PC-3 (cell line): ENCODE measurements at regions not wholly inside any gene's neighbourhood (a gene's known extent, or its start where the extent isn't known, plus 50 kb on each side); places are given as distances from the start of the nearest gene placed in this dataset.
A peak's percentile ranks its signal among the peaks of the same experiment; 100 is the strongest.

Experiments
- ATAC-seq: fragments of 200-7000 bp; cut with Tn5 transposase; 2 replicates; pipeline ENCODE4 v1.9.1; 2020; ENCODE audit warnings: mild to moderate bottlenecking, moderate library complexity
- BruUV-seq: library from RNA; stranded (reverse); fragments of 400-500 nt; replicated peaks from 2 replicates; lab custom pipeline; 2021; lab: Mats Ljungman, UMichigan
- CTCF ChIA-PET: fragments of 300-600 bp; sonication (Branson Sonifier 250); formaldehyde crosslinking; loops from one replicate; lab custom pipeline; 2022; ENCODE audit warnings: antibody characterized with exemption; lab: Charles Lee
- POLR2A ChIA-PET: fragments of 300-600 bp; sonication (Branson Sonifier 250); formaldehyde crosslinking; loops from one replicate; lab custom pipeline; 2022; ENCODE audit warnings: antibody characterized with exemption; ENCODE audit not compliant: unreplicated experiment; lab: Charles Lee
- DNase-seq: peaks from one replicate; pipeline ENCODE4 v3.0.0-alpha.2; 2015
- H2AFZ ChIP-seq: fragments of 300-600 bp; sonication (generic); 2 replicates; pipeline ENCODE4 v1.6.0; 2016; ENCODE audit warnings: antibody characterized with exemption, low read length
- H3F3A ChIP-seq: fragments of 300-600 bp; sonication (generic); one replicate; pipeline ENCODE4 v1.6.0; 2017; ENCODE audit warnings: antibody characterized with exemption, low read length, control low read depth, mild to moderate bottlenecking; ENCODE audit not compliant: unreplicated experiment
- H3K27ac ChIP-seq: fragments of 300-600 bp; sonication (generic); 2 replicates; pipeline ENCODE4 v1.5.1; 2016; ENCODE audit warnings: mild to moderate bottlenecking, low read length
- H3K27me3 ChIP-seq: fragments of 300-600 bp; sonication (generic); 2 replicates; pipeline ENCODE4 v1.6.1; 2016; ENCODE audit warnings: low read length, mixed read lengths
- H3K36me3 ChIP-seq: fragments of 300-600 bp; sonication (generic); 2 replicates; pipeline ENCODE4 v1.6.1; 2016; ENCODE audit warnings: low read depth, mixed run types, low read length, mixed read lengths
- H3K4me1 ChIP-seq: fragments of 300-600 bp; sonication (generic); 2 replicates; pipeline ENCODE4 v1.5.1; 2016; ENCODE audit warnings: low read length; ENCODE audit not compliant: insufficient read depth
- H3K4me2 ChIP-seq: fragments of 300-600 bp; sonication (generic); 2 replicates; pipeline ENCODE4 v1.6.0; 2016; ENCODE audit warnings: low read length
- H3K4me3 ChIP-seq: fragments of 300-600 bp; sonication (generic); 2 replicates; pipeline ENCODE4 v1.5.1; 2016; ENCODE audit warnings: mild to moderate bottlenecking, low read length, mixed read lengths
- H3K79me2 ChIP-seq: fragments of 300-600 bp; sonication (generic); 2 replicates; pipeline ENCODE4 v1.6.1; 2017; ENCODE audit warnings: low read length, mixed read lengths
- H3K9ac ChIP-seq: fragments of 300-600 bp; sonication (generic); 2 replicates; pipeline ENCODE4 v1.6.0; 2016; ENCODE audit warnings: mild to moderate bottlenecking, low read length
- H3K9me2 ChIP-seq: fragments of 300-600 bp; sonication (generic); replicated peaks from 2 replicates; pipeline ENCODE4 v1.6.1; 2016; ENCODE audit warnings: mixed run types, low read length, mixed read lengths
- H3K9me3 ChIP-seq: fragments of 300-600 bp; sonication (generic); 2 replicates; pipeline ENCODE4 v1.6.1; 2016; ENCODE audit warnings: low read length, mixed read lengths
- H4K20me1 ChIP-seq: fragments of 300-600 bp; sonication (generic); 2 replicates; pipeline ENCODE4 v1.6.1; 2016; ENCODE audit warnings: low read length, mixed read lengths
- EZH2 ChIP-seq: fragments of 300-600 bp; sonication (generic); IDR thresholded peaks from one replicate; pipeline ENCODE4 v1.6.1; 2017; ENCODE audit warnings: antibody characterized with exemption, mild to moderate bottlenecking, low read length; ENCODE audit not compliant: unreplicated experiment
- EZH2phosphoT487 ChIP-seq: fragments of 300-600 bp; sonication (generic); IDR thresholded peaks from 2 replicates; pipeline ENCODE4 v1.6.1; 2018; ENCODE audit warnings: mild to moderate bottlenecking, antibody characterized with exemption, low read length, borderline replicate concordance
- intact Hi-C: fragments of 100-400 bp; cut with micrococcal nuclease; formaldehyde crosslinking; loops from 2 replicates; pipeline ENCODE4 v1.9.0; 2023
- TF ChIP-seq, protein P1 (sequence below): fragments of 300-600 bp; sonication (generic); conservative IDR thresholded peaks from 2 replicates; pipeline ENCODE4 v1.5.1; 2017; ENCODE audit warnings: antibody characterized with exemption, low read depth, mild to moderate bottlenecking, low read length

DNA sequence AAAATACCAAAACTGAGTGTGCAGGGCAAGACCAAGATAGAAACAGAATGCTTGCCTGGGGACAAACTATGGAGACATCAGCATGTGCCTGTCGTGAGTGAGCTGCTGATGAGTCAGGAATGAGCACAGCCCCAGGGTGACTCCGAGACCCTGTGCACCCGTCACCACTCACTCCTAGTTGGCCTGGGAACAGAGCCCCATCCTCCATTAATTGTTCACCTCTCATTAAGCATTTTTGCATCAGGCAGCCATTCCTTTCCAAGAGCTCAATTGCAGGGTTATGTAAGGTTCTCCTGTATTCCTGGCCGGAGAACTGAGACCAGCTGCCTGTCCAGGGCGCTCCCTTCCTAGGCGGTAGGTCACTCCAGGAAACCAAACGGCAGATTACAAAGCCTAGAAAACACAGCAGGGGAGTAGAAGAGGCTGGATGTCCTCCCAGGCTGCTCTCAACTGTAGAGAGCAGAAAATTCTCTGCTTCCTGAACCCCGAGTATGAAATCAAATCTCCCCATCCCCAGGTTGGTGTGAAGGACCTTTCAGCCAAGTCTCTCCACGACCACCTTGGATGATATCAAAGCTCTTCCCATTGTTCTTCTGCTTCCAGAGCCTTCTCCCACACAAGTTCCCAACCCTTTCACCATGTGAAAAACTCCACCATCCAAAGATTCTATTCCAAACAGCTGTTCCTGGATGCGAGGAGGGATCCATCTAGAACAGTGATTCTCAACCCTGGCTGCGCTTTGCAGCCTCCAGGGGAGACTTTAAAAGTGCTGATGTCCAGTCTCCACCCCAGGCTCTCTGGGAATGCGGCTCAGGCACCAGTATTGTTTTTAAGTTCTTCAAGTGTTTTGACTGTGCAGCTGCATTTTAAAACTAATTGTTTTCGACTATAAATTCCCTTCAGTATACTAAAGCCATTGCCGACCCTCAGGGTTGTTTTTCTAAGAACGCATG lies 532.6 kb upstream of the JARID2 start:
- peak overlapping the region; percentile 92 for H3K27ac ChIP-seq
- BruUV-seq, result TSS peak; percentile 49
- H3K4me1 ChIP-seq, result peaks cover 55% of the 10 kb centered on the region
- peak; percentile 81 for DNase-seq
- no peak for TF ChIP-seq EZH2
- no peak for TF ChIP-seq EZH2phosphoT487
- TF ChIP-seq, protein P1, sequence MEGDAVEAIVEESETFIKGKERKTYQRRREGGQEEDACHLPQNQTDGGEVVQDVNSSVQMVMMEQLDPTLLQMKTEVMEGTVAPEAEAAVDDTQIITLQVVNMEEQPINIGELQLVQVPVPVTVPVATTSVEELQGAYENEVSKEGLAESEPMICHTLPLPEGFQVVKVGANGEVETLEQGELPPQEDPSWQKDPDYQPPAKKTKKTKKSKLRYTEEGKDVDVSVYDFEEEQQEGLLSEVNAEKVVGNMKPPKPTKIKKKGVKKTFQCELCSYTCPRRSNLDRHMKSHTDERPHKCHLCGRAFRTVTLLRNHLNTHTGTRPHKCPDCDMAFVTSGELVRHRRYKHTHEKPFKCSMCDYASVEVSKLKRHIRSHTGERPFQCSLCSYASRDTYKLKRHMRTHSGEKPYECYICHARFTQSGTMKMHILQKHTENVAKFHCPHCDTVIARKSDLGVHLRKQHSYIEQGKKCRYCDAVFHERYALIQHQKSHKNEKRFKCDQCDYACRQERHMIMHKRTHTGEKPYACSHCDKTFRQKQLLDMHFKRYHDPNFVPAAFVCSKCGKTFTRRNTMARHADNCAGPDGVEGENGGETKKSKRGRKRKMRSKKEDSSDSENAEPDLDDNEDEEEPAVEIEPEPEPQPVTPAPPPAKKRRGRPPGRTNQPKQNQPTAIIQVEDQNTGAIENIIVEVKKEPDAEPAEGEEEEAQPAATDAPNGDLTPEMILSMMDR, result no peak
- H3K4me3 ChIP-seq, result no peak overlapping the region
- intact Hi-C loops, result no loop called here
- POLR2A ChIA-PET, result interaction anchor here (0.5 kb wide), 1 partner anchor 566 kb away, joined by 5 read pairs; no protein-coding TSS in a partner anchor
- 0 out of 2 replicates have a peak overlapping the region, but pooled peaks have one; percentile 9 for H3K4me2 ChIP-seq
- no peaks in the 10 kb centered on the region for H3K9me3 ChIP-seq
- CTCF ChIA-PET, result interaction anchor here (0.6 kb wide), 2 partner anchors 74 to 140 kb away, joined by 3 read pairs; no protein-coding TSS in a partner anchor
- H2AFZ ChIP-seq, result no peak overlapping the region
- peak overlapping the region; percentile 77 for H3K9ac ChIP-seq
- H3K36me3 ChIP-seq, result no peaks in the 10 kb centered on the region
- H4K20me1 ChIP-seq, result no peaks in the 10 kb centered on the region
- H3K79me2 ChIP-seq, result no peaks in the 10 kb centered on the region
- H3F3A ChIP-seq, result no peaks in the 10 kb centered on the region
- ATAC-seq, result peak; percentile 59
- no peaks in the 10 kb centered on the region for H3K9me2 ChIP-seq
- no peaks in the 10 kb centered on the region for H3K27me3 ChIP-seq

DNA sequence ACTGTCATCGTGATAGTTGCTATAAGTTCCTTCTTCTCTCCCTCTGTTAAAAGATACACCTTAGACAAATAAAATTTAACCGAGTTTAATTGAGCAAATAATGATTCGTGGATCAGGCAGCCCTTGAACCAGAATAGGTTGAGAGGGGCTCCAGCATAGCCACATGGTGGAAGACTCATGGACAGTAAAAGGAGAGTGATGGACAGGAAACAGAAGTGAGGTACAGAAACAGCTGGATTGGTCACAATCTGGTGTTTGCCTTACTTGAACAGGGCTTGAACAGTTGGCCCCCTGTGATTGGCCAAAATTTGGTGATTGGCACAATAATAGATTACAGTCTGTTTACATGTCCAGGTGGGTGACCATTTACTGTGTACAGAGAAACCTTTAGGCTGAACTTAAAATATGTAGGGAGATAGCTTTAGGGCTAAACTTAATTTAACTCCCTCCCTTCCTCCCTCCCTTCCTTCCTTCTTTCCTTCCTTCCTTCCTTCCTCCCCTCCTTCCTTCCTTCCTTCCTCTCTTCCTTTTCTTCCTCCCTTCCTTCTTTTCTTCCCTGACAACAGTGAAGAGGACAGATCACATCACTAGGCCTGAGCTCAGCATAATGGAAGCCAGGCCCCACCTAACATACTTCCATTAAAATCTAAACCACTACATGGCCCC lies 531.8 kb upstream of the JARID2 start:
- Histone ChIP-seq H3K4me3 (no peak overlapping the region), H3K4me2 (no peak overlapping the region), H3K4me1 (peaks cover 54% of the 10 kb centered on the region), H3K9me3 (no peaks in the 10 kb centered on the region), H3K9me2 (no peaks in the 10 kb centered on the region), H3K27me3 (no peaks in the 10 kb centered on the region), H3K36me3 (no peaks in the 10 kb centered on the region), H2AFZ (no peak overlapping the region), H3K27ac (peak overlapping the region; percentile 92), H3K9ac (peak overlapping the region; percentile 70; the same call in 1 of the 2 replicates), H4K20me1 (no peaks in the 10 kb centered on the region), H3F3A (no peaks in the 10 kb centered on the region), H3K79me2 (no peaks in the 10 kb centered on the region)
- ATAC-seq (peak; percentile 37), DNase-seq (peak; percentile 65)
- no TSS peak for BruUV-seq
- ChIA-PET CTCF (no interaction called here), POLR2A (interaction anchor here (0.6 kb wide), 1 partner anchor 504 kb away, joined by 3 read pairs; no protein-coding TSS in a partner anchor)
- intact Hi-C loops, result no loop called here
- TF ChIP-seq EZH2, result no peak
- no peak for TF ChIP-seq EZH2phosphoT487
- TF ChIP-seq, protein P1, result no peak
